Heart left ventricle (tissue), 13 donors: ENCODE measurements at regions not wholly inside any gene's neighbourhood (a gene's known extent, or its start where the extent isn't known, plus 50 kb on each side); places are given as distances from the start of the nearest gene placed in this dataset.

Experiments used
- CTCF ChIP-seq, 12 donors: fragments of 200-600 bp; sonication (generic) in 4 of 12; IDR thresholded peaks; one replicate each; pipeline versions ENCODE4 v1.5.0 to v1.8.0; 2018 to 2022; ENCODE audit warnings: antibody characterized with exemption in 12 of 12, mild to moderate bottlenecking in 5 of 12
- POLR2A ChIP-seq, 2 donors: fragments of 450-650 bp; IDR thresholded peaks; one replicate each; pipeline ENCODE4 v1.6.1; 2017; ENCODE audit warnings: antibody characterized with exemption in 2 of 2, mild to moderate bottlenecking in 2 of 2, moderate library complexity in 2 of 2
- donor health status: ischemic (EF 13 %, LVEDD 7.1; RV severe dilation, severe dysfunction).
- donor health status: DM: no; HTN: yes; CAD: no.
- donor health status: DM: no; HTN: no; CAD: no.
- donor health status: ischemic (EF 25% LVEDD 6.9; RV normal size, moderate dysfunction).
- donor health status: ischemic (EF 25% LVEDD 5.7; RV mildly dilated, moderate dysfunction).
- donor health status: ischemic (EF 35%, LVEDD 5.7; RV mildly dilated, moderate dysfunction).
- donor health status: nonischemic (EF 11% LVEDD 7.7; RV severe dilation, severe dysfunction).
- donor health status: DM: yes; HTN: yes; CAD: no.
- donor health status: PGD.
- donor health status: ischemic (EF 29% LVEDD 5.4; RV normal size, mild dysfunction).
- donor health status: nonischemic (EF 23%, LVEDD 6.1; RV moderate dilation, normal function).

GRCh38 chr3:75337226-75337900 is 326.8 kb upstream of the FRG2C start:
- TF ChIP-seq CTCF (IDR thresholded peaks at IDR 0.05) (no peak), POLR2A (IDR thresholded peaks at IDR 0.05) (no peak)
